Neural cell (in vitro differentiated cells): ENCODE measurements at regions not wholly inside any gene's neighbourhood (a gene's known extent, or its start where the extent isn't known, plus 50 kb on each side); places are given as distances from the start of the nearest gene placed in this dataset.

ENCODE experiments used
- H2AFZ ChIP-seq: fragments of 200-600, 300-800 bp; sonication (generic), shearing (Covaris generic); 2 replicates; pipeline ENCODE4 v1.6.0; 2014; ENCODE audit warnings: low read depth, mild to moderate bottlenecking, antibody characterized with exemption, low read length, moderate library complexity
- H3F3A ChIP-seq: fragments of 200-600 bp; shearing (Covaris generic); 2 replicates; pipeline ENCODE4 v1.6.1; 2016; ENCODE audit warnings: mild to moderate bottlenecking, moderate library complexity, mixed read lengths, antibody characterized with exemption, low read length; ENCODE audit not compliant: insufficient read depth, poor library complexity, severe bottlenecking
- H3K27ac ChIP-seq: fragments of 200-600, 300-800 bp; sonication (generic), shearing (Covaris generic); 2 replicates; pipeline ENCODE4 v1.5.1; 2014; ENCODE audit warnings: mild to moderate bottlenecking, low read length, moderate library complexity
- H3K27me3 ChIP-seq: fragments of 300-800, 200-600 bp; sonication (generic), shearing (Covaris generic); 2 replicates; pipeline ENCODE4 v1.6.0; 2014; ENCODE audit warnings: mild to moderate bottlenecking, low read depth, low read length, moderate library complexity; ENCODE audit not compliant: insufficient read depth
- H3K36me3 ChIP-seq: fragments of 300-800, 200-600 bp; sonication (generic), shearing (Covaris generic); 2 replicates; pipeline ENCODE4 v1.5.1; 2014; ENCODE audit warnings: mild to moderate bottlenecking, antibody characterized with exemption, low read length, moderate library complexity; ENCODE audit not compliant: insufficient read depth
- H3K4me2 ChIP-seq: fragments of 300-800, 200-600 bp; sonication (generic), shearing (Covaris generic); 2 replicates; pipeline ENCODE4 v1.6.0; 2014; ENCODE audit warnings: mild to moderate bottlenecking, low read length
- H3K4me3 ChIP-seq: fragments of 300-800, 200-600 bp; sonication (generic), shearing (Covaris generic); 2 replicates; pipeline ENCODE4 v1.5.1; 2014; ENCODE audit warnings: mild to moderate bottlenecking, low read length, moderate library complexity
- H3K79me2 ChIP-seq: fragments of 200-600 bp; shearing (Covaris generic); replicated peaks from 2 replicates; pipeline ENCODE4 v1.6.0; 2014; ENCODE audit warnings: mild to moderate bottlenecking, low read length, moderate library complexity; ENCODE audit not compliant: insufficient read depth
- H3K9ac ChIP-seq: fragments of 300-800, 200-600 bp; sonication (generic), shearing (Covaris generic); 2 replicates; pipeline ENCODE4 v1.6.1; 2016; ENCODE audit warnings: mild to moderate bottlenecking, low read length, mixed read lengths
- H3K9me2 ChIP-seq: fragments of 200-600 bp; shearing (Covaris generic); 2 replicates; pipeline ENCODE4 v1.6.1; 2016; ENCODE audit warnings: mild to moderate bottlenecking, low read length, mixed read lengths; ENCODE audit not compliant: insufficient read depth
- H3K9me3 ChIP-seq: fragments of 200-600, 300-800 bp; sonication (generic), shearing (Covaris generic); 2 replicates; pipeline ENCODE4 v1.6.1; 2016; ENCODE audit warnings: mild to moderate bottlenecking, mixed run types, low read length, moderate library complexity, mixed read lengths
- H4K20me1 ChIP-seq: fragments of 200-600 bp; shearing (Covaris generic); 2 replicates; pipeline ENCODE4 v1.6.1; 2016; ENCODE audit warnings: mild to moderate bottlenecking, mixed run types; ENCODE audit not compliant: insufficient read depth
- EP300 ChIP-seq: fragments of 450-650 bp; conservative IDR thresholded peaks from 2 replicates; pipeline ENCODE4 v1.6.1; 2014; ENCODE audit warnings: antibody characterized with exemption, mild to moderate bottlenecking, moderate library complexity; ENCODE audit not compliant: poor library complexity, severe bottlenecking
- EZH2 ChIP-seq: fragments of 200-600, 300-800 bp; shearing (Covaris generic), sonication (generic); IDR thresholded peaks from 2 replicates; pipeline ENCODE4 v1.6.1; 2014; ENCODE audit warnings: antibody characterized with exemption, low read length, borderline replicate concordance, mild to moderate bottlenecking; ENCODE audit not compliant: insufficient read depth, poor library complexity, severe bottlenecking
- MXI1 ChIP-seq: fragments of 450-650 bp; conservative IDR thresholded peaks from 2 replicates; pipeline ENCODE4 v1.6.1; 2014; ENCODE audit warnings: antibody characterized with exemption, mild to moderate bottlenecking; ENCODE audit not compliant: poor library complexity, severe bottlenecking
- POLR2AphosphoS5 ChIP-seq: IDR thresholded peaks from 2 replicates; pipeline ENCODE4 v1.6.1; 2012
- RAD21 ChIP-seq: fragments of 450-650 bp; conservative IDR thresholded peaks from 2 replicates; pipeline ENCODE4 v1.6.1; 2014; ENCODE audit warnings: antibody characterized with exemption, mild to moderate bottlenecking, moderate library complexity
- SMC3 ChIP-seq: fragments of 450-650 bp; conservative IDR thresholded peaks from 2 replicates; pipeline ENCODE4 v1.6.1; 2014; ENCODE audit warnings: antibody characterized with exemption, mild to moderate bottlenecking, moderate library complexity; ENCODE audit not compliant: poor library complexity
- TAF1 ChIP-seq: IDR thresholded peaks from 2 replicates; pipeline ENCODE4 v1.6.1; 2012; ENCODE audit warnings: low read depth
- TF ChIP-seq, protein P1 (sequence below): IDR thresholded peaks from 2 replicates; pipeline ENCODE4 v1.6.1; 2012; ENCODE audit warnings: borderline replicate concordance
- TF ChIP-seq, protein P2 (sequence below): fragments of 450-650 bp; IDR thresholded peaks from 2 replicates; pipeline ENCODE4 v1.5.1; 2014; ENCODE audit warnings: antibody characterized with exemption, mild to moderate bottlenecking, moderate library complexity; ENCODE audit not compliant: poor library complexity, severe bottlenecking

DNA sequence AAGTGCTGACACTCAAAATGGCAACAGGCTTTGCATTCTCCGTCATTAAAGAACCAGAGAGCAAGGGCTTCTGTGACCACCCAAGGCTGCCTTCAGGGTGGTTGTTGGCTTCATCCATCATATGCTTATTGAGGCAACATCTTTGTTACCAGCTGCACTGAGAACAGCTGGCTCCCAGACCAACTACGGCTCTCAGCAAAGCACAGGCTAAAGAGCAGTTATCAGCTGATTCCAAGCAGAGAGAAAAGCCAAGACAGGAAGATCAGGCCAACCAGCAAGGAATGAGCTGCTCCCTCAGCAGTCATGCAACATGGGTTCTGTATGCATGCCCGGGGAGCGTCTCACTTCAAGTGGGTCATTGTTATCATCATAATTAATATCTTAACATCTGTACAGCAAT is 358.9 kb downstream of the ACTL7B start:
- no peak overlapping the region for H2AFZ ChIP-seq
- H3K4me3 ChIP-seq, result no peak overlapping the region
- H3K27ac ChIP-seq, result no peak overlapping the region
- H3K79me2 ChIP-seq, result no peaks in the 10 kb centered on the region
- TF ChIP-seq, protein P1, sequence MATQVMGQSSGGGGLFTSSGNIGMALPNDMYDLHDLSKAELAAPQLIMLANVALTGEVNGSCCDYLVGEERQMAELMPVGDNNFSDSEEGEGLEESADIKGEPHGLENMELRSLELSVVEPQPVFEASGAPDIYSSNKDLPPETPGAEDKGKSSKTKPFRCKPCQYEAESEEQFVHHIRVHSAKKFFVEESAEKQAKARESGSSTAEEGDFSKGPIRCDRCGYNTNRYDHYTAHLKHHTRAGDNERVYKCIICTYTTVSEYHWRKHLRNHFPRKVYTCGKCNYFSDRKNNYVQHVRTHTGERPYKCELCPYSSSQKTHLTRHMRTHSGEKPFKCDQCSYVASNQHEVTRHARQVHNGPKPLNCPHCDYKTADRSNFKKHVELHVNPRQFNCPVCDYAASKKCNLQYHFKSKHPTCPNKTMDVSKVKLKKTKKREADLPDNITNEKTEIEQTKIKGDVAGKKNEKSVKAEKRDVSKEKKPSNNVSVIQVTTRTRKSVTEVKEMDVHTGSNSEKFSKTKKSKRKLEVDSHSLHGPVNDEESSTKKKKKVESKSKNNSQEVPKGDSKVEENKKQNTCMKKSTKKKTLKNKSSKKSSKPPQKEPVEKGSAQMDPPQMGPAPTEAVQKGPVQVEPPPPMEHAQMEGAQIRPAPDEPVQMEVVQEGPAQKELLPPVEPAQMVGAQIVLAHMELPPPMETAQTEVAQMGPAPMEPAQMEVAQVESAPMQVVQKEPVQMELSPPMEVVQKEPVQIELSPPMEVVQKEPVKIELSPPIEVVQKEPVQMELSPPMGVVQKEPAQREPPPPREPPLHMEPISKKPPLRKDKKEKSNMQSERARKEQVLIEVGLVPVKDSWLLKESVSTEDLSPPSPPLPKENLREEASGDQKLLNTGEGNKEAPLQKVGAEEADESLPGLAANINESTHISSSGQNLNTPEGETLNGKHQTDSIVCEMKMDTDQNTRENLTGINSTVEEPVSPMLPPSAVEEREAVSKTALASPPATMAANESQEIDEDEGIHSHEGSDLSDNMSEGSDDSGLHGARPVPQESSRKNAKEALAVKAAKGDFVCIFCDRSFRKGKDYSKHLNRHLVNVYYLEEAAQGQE, result no peak
- TF ChIP-seq TAF1, result no peak
- TF ChIP-seq, protein P2, sequence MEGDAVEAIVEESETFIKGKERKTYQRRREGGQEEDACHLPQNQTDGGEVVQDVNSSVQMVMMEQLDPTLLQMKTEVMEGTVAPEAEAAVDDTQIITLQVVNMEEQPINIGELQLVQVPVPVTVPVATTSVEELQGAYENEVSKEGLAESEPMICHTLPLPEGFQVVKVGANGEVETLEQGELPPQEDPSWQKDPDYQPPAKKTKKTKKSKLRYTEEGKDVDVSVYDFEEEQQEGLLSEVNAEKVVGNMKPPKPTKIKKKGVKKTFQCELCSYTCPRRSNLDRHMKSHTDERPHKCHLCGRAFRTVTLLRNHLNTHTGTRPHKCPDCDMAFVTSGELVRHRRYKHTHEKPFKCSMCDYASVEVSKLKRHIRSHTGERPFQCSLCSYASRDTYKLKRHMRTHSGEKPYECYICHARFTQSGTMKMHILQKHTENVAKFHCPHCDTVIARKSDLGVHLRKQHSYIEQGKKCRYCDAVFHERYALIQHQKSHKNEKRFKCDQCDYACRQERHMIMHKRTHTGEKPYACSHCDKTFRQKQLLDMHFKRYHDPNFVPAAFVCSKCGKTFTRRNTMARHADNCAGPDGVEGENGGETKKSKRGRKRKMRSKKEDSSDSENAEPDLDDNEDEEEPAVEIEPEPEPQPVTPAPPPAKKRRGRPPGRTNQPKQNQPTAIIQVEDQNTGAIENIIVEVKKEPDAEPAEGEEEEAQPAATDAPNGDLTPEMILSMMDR, result no peak
- no peak for TF ChIP-seq EP300
- no peak for TF ChIP-seq RAD21
- TF ChIP-seq MXI1, result no peak
- TF ChIP-seq SMC3, result no peak
- no peak for TF ChIP-seq POLR2AphosphoS5
- TF ChIP-seq EZH2, result no peak
- H3F3A ChIP-seq, result no peaks in the 10 kb centered on the region
- H3K9ac ChIP-seq, result no peak overlapping the region
- no peaks in the 10 kb centered on the region for H3K27me3 ChIP-seq
- no peaks in the 10 kb centered on the region for H3K9me3 ChIP-seq
- no peaks in the 10 kb centered on the region for H3K36me3 ChIP-seq
- H3K9me2 ChIP-seq, result no peaks in the 10 kb centered on the region
- no peak overlapping the region for H3K4me2 ChIP-seq
- no peaks in the 10 kb centered on the region for H4K20me1 ChIP-seq

- H3F3A ChIP-seq, result no peaks in the 10 kb centered on the region
- no peak overlapping the region for H2AFZ ChIP-seq
- H3K9me2 ChIP-seq, result no peaks in the 10 kb centered on the region
- H3K9ac ChIP-seq, result no peak overlapping the region
- H3K27me3 ChIP-seq, result no peaks in the 10 kb centered on the region
- H3K4me2 ChIP-seq, result no peak overlapping the region
- H3K4me3 ChIP-seq, result no peak overlapping the region
- no peaks in the 10 kb centered on the region for H3K79me2 ChIP-seq
- no peak overlapping the region for H3K27ac ChIP-seq
- no peaks in the 10 kb centered on the region for H3K9me3 ChIP-seq
- no peak for TF ChIP-seq MXI1
- no peak for TF ChIP-seq POLR2AphosphoS5
- TF ChIP-seq EZH2, result no peak
- TF ChIP-seq TAF1, result no peak
- no peak for TF ChIP-seq RAD21
- TF ChIP-seq, protein P2, result no peak
- TF ChIP-seq, protein P1, result no peak
- TF ChIP-seq EP300, result no peak
- no peak for TF ChIP-seq SMC3
- H3K36me3 ChIP-seq, result no peaks in the 10 kb centered on the region
- H4K20me1 ChIP-seq, result no peaks in the 10 kb centered on the region
These were observed 366.2 kb downstream of the ACTL7B start for GRCh38 chr9:108489567-108489966.
